ENCODE measurements at regions not wholly inside any gene's neighbourhood (a gene's known extent, or its start where the extent isn't known, plus 50 kb on each side); places are given as distances from the start of the nearest gene placed in this dataset.

GRCh38 chr4:161260819-161261218 lies 903.0 kb downstream of the FSTL5 start:
- DNase-seq (no peak), ATAC-seq (ENCODE audit: low read depth) (no peak)
- Histone ChIP-seq H4K8ac (ENCODE audit: low read depth in 2 of 2, low read length in 2 of 2) (no peak overlapping the region), H2AK9ac (replicated peaks; ENCODE audit: low read depth, low read length, poor library complexity) (no peak overlapping the region), H3K56ac (ENCODE audit: extremely low read depth, insufficient read depth, low read length) (no peak overlapping the region), H3K27ac (ENCODE audit: insufficient read depth, low read length) (no peak overlapping the region), H2AK5ac (ENCODE audit: low read depth, low read length) (no peak overlapping the region), H3K9ac (ENCODE audit: low read depth, low read length) (no peak overlapping the region), H3K9me1 (ENCODE audit: insufficient read depth, low read length) (no peaks in the 10 kb centered on the region), H2BK15ac (ENCODE audit: low read depth, low read length) (no peak overlapping the region), H4K5ac (ENCODE audit: low read depth, low read length) (no peak overlapping the region), H4K20me1 (ENCODE audit: insufficient read depth, low read length) (no peaks in the 10 kb centered on the region), H3K79me1 (ENCODE audit: low read depth in 1 of 2, low read length in 2 of 2) (no peaks in the 10 kb centered on the region), H2BK120ac (ENCODE audit: low read depth, low read length) (no peak overlapping the region), H3K4me3 (ENCODE audit: insufficient read depth, low read depth, low read length) (no peak overlapping the region), H3K14ac (replicated peaks; ENCODE audit: low read depth, low read length) (no peak overlapping the region), H2BK20ac (ENCODE audit: low read depth, low read length) (no peak overlapping the region), H3K4me1 (ENCODE audit: control insufficient read depth, insufficient read depth, low read length) (no peaks in the 10 kb centered on the region), H3K18ac (ENCODE audit: low read depth, low read length) (no peak overlapping the region), H3K36me3 (ENCODE audit: control insufficient read depth, insufficient read depth, low read length) (no peaks in the 10 kb centered on the region), H3K23ac (ENCODE audit: low read depth, low read length) (no peak overlapping the region), H3K27me3 (ENCODE audit: control insufficient read depth, insufficient read depth, low read length) (no peaks in the 10 kb centered on the region), H3K4ac (ENCODE audit: low read depth, low read length) (no peak overlapping the region), H3K9me3 (ENCODE audit: control insufficient read depth, insufficient read depth, low read length) (peaks cover 7% of the 10 kb centered on the region), H3K4me2 (ENCODE audit: low read depth, low read length) (no peak overlapping the region), H2AFZ (replicated peaks; ENCODE audit: low read length, poor library complexity) (no peak overlapping the region), H2BK5ac (ENCODE audit: low read depth, low read length, poor library complexity, severe bottlenecking) (no peak overlapping the region), H4K91ac (ENCODE audit: insufficient read depth, low read depth, low read length) (no peak overlapping the region)
- TF ChIP-seq USF2 (IDR thresholded peaks at IDR 0.05; ENCODE audit: low read depth, low read length) (no peak), MXI1 (IDR thresholded peaks at IDR 0.05; ENCODE audit: borderline replicate concordance, low read depth, low read length) (no peak), NFE2L2 (IDR thresholded peaks at IDR 0.05; ENCODE audit: low read depth, low read length) (no peak), POLR2A (IDR thresholded peaks at IDR 0.05; ENCODE audit: low read depth, low read length) (no peak), FOS (IDR thresholded peaks at IDR 0.05; ENCODE audit: low read depth, low read length) (no peak), BHLHE40 (IDR thresholded peaks at IDR 0.05; ENCODE audit: low read depth, low read length) (no peak), SMC3 (IDR thresholded peaks at IDR 0.05; ENCODE audit: low read depth, low read length) (no peak), CTCF (conservative IDR thresholded peaks at IDR 0.05; ENCODE audit: low read depth, low read length) (no peak), MAZ (IDR thresholded peaks at IDR 0.05; ENCODE audit: borderline replicate concordance, low read depth, low read length) (no peak), CHD1 (IDR thresholded peaks at IDR 0.05; ENCODE audit: low read depth, low read length) (no peak), MAFK (IDR thresholded peaks at IDR 0.05; ENCODE audit: low read depth, low read length) (no peak), ELK1 (IDR thresholded peaks at IDR 0.05; ENCODE audit: borderline replicate concordance, low read depth, low read length) (no peak), RAD21 (IDR thresholded peaks at IDR 0.05; ENCODE audit: low read length) (no peak), CEBPB (IDR thresholded peaks at IDR 0.05; ENCODE audit: low read depth, low read length) (no peak), RCOR1 (IDR thresholded peaks at IDR 0.05; ENCODE audit: insufficient replicate concordance, low read length) (no peak), RFX5 (IDR thresholded peaks at IDR 0.05; ENCODE audit: low read depth, low read length) (no peak)
- in situ Hi-C loops (cut with MboI; ENCODE audit: low sequenced_read_pairs) (no loop called here), intact Hi-C loops (cut with micrococcal nuclease) (no loop called here), dilution Hi-C loops (cut with HindIII; ENCODE audit: low sequenced_read_pairs, unreplicated experiment) (no loop called here)
- CTCF ChIA-PET = no interaction called here
- no CpG with 5 or more reads among the region's 1 CpG for WGBS, 2 experiments (ENCODE audit: extremely low coverage in 2 of 2, insufficient read length in 1 of 2)
- no TSS peak for BruUV-seq (replicated peaks)
- POLR2A ChIA-PET (ENCODE audit: unreplicated experiment) = no interaction called here

All from IMR-90 (cell line).